ENCODE measurements at regions not wholly inside any gene's neighbourhood (a gene's known extent, or its start where the extent isn't known, plus 50 kb on each side); places are given as distances from the start of the nearest gene placed in this dataset.

DNA sequence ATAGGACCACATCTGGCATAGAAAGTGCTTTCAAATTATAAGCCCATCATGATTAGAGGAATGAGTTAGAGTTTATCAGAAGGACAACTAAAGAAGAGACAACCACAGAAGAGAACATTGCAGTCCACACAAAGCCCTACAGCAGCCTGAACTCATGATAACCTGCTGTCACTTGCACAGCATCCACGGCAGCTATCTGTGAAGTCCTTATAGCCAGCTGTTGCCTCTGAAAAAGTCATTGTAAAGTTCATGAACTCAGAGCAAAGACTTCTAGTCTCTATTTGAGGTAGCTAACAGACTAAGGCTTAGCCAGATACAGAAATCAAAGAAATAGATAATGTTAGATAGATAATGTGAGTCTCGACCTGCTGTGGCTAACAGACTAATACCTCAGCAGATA is 450.0 kb downstream of the KLF5 start:
- Histone ChIP-seq H3K27ac (ENCODE audit: low read depth in 1 of 3, low read length in 2 of 3) (no peak overlapping the region), H3K4me1 (ENCODE audit: control insufficient read depth in 3 of 3, insufficient read depth in 2 of 3, low read depth in 1 of 3, low read length in 2 of 3) (no peaks in the 10 kb centered on the region), H3K4me3 (ENCODE audit: low read depth in 1 of 3, low read length in 3 of 3) (no peak overlapping the region), H3K9me3 (ENCODE audit: control insufficient read depth in 2 of 2, insufficient read depth in 1 of 2, low read depth in 1 of 2, low read length in 1 of 2) (no peaks in the 10 kb centered on the region), H3K27me3 (ENCODE audit: control insufficient read depth in 3 of 3, insufficient read depth in 3 of 3, low read length in 3 of 3) (no peaks in the 10 kb centered on the region), H3K36me3 (ENCODE audit: control insufficient read depth in 3 of 3, insufficient read depth in 2 of 3, low read depth in 1 of 3, low read length in 3 of 3) (no peaks in the 10 kb centered on the region)
- FAIRE-seq (no peak), DNase-seq (no peak)
- WGBS, 3 donors: 71 to 88% (median 83%) methylated on average over 2 of the region's 2 CpGs

- no peaks in the 10 kb centered on the region for H3K36me3 ChIP-seq (ENCODE audit: control insufficient read depth in 3 of 3, insufficient read depth in 2 of 3, low read depth in 1 of 3, low read length in 3 of 3)
- no peak overlapping the region for H3K27ac ChIP-seq (ENCODE audit: low read depth in 1 of 3, low read length in 2 of 3)
- no peaks in the 10 kb centered on the region for H3K4me1 ChIP-seq (ENCODE audit: control insufficient read depth in 3 of 3, insufficient read depth in 2 of 3, low read depth in 1 of 3, low read length in 2 of 3)
- 73 to 98% (median 89%) methylated on average over 5 of the region's 5 CpGs for WGBS, 3 donors
- no peak for DNase-seq
- no peak overlapping the region for H3K4me3 ChIP-seq (ENCODE audit: low read depth in 1 of 3, low read length in 3 of 3)
- FAIRE-seq: no peak
- no peaks in the 10 kb centered on the region for H3K9me3 ChIP-seq (ENCODE audit: control insufficient read depth in 2 of 2, insufficient read depth in 1 of 2, low read depth in 1 of 2, low read length in 1 of 2)
- no peaks in the 10 kb centered on the region for H3K27me3 ChIP-seq (ENCODE audit: control insufficient read depth in 3 of 3, insufficient read depth in 3 of 3, low read length in 3 of 3)
These were observed 446.6 kb downstream of the KLF5 start for GRCh38 chr13:73505376-73505890.

DNA sequence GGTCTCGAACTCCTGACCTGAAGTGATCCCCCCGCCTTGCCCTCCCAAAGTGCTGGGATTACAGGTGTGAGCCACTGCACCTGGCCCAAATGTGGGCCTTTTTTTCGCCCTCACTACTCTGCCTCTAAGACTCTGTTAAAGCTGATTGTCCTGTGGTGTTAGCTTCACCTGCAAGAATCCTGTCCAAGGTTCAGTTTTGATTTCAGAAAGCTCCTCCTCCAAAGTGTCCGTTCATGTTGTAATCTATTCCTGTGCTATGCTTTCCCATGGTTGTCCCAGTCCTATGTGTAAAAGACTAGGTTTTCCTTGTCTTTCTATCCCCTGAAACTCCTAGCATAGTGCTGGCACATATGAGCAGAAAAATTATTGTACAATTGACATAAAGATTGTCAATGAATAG is 440.9 kb downstream of the KLF5 start:
- Histone ChIP-seq H3K27ac (ENCODE audit: low read depth in 1 of 3, low read length in 2 of 3) (peak overlapping the region in 1 of 3 donors; percentile 39), H3K9me3 (ENCODE audit: control insufficient read depth in 2 of 2, insufficient read depth in 1 of 2, low read depth in 1 of 2, low read length in 1 of 2) (no peaks in the 10 kb centered on the region), H3K4me3 (ENCODE audit: low read depth in 1 of 3, low read length in 3 of 3) (no peak overlapping the region), H3K4me1 (ENCODE audit: control insufficient read depth in 3 of 3, insufficient read depth in 2 of 3, low read depth in 1 of 3, low read length in 2 of 3) (no peaks in the 10 kb centered on the region), H3K36me3 (ENCODE audit: control insufficient read depth in 3 of 3, insufficient read depth in 2 of 3, low read depth in 1 of 3, low read length in 3 of 3) (no peaks in the 10 kb centered on the region), H3K27me3 (ENCODE audit: control insufficient read depth in 3 of 3, insufficient read depth in 3 of 3, low read length in 3 of 3) (no peaks in the 10 kb centered on the region)
- FAIRE-seq (no peak), DNase-seq (peak; percentile 75 to 76)
- WGBS, 3 donors: 51 to 77% (median 61%) methylated on average over 4 of the region's 4 CpGs

DNA sequence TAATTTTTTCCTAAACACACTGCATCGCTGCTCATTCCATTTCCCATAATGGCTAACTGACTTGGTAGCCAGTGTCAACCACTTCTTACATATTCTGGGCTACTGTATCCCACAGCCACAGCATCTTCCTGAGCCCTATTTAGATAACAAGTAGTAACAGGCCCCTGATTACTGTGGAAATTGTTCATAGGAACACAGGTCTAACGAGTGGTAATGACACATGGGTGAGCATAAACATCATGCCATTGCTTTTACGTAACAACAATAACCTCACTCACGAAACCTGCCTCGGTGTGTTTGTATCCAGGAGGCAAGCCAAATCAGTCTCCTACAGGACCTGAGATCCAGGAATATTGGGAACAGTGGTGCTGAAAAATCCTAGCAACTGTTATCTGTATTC is 438.6 kb downstream of the KLF5 start:
- FAIRE-seq: no peak
- no peaks in the 10 kb centered on the region for H3K4me1 ChIP-seq (ENCODE audit: control insufficient read depth in 3 of 3, insufficient read depth in 2 of 3, low read depth in 1 of 3, low read length in 2 of 3)
- H3K36me3 ChIP-seq (ENCODE audit: control insufficient read depth in 3 of 3, insufficient read depth in 2 of 3, low read depth in 1 of 3, low read length in 3 of 3): no peaks in the 10 kb centered on the region
- no peak overlapping the region for H3K4me3 ChIP-seq (ENCODE audit: low read depth in 1 of 3, low read length in 3 of 3)
- H3K9me3 ChIP-seq (ENCODE audit: control insufficient read depth in 2 of 2, insufficient read depth in 1 of 2, low read depth in 1 of 2, low read length in 1 of 2): no peaks in the 10 kb centered on the region
- WGBS, 3 donors: 89 to 95% (median 92%) methylated on average over 5 of the region's 5 CpGs
- H3K27ac ChIP-seq (ENCODE audit: low read depth in 1 of 3, low read length in 2 of 3): no peak overlapping the region
- H3K27me3 ChIP-seq (ENCODE audit: control insufficient read depth in 3 of 3, insufficient read depth in 3 of 3, low read length in 3 of 3): no peaks in the 10 kb centered on the region
- DNase-seq: no peak

DNA sequence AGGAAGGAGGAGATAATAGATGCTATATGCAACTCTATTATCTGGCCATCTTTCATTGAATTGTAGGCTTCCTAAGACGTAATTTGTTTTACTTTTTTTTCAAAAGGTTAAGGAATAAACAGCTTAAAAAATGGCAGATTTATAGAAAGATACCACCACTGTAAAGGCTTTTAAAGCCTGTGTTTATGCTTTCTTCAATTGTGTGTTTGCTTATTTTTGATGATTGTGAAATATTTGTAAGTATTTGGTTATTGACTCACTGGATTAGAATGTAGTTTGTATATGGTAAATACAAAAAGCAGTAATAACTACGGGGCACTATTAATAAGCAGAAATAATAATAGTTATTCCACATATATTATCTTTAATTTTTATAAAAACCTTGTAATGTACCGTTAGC is 437.9 kb downstream of the KLF5 start:
- Histone ChIP-seq H3K27ac (ENCODE audit: low read depth in 1 of 3, low read length in 2 of 3) (no peak overlapping the region), H3K4me3 (ENCODE audit: low read depth in 1 of 3, low read length in 3 of 3) (no peak overlapping the region), H3K36me3 (ENCODE audit: control insufficient read depth in 3 of 3, insufficient read depth in 2 of 3, low read depth in 1 of 3, low read length in 3 of 3) (no peaks in the 10 kb centered on the region), H3K4me1 (ENCODE audit: control insufficient read depth in 3 of 3, insufficient read depth in 2 of 3, low read depth in 1 of 3, low read length in 2 of 3) (no peaks in the 10 kb centered on the region), H3K9me3 (ENCODE audit: control insufficient read depth in 2 of 2, insufficient read depth in 1 of 2, low read depth in 1 of 2, low read length in 1 of 2) (no peaks in the 10 kb centered on the region), H3K27me3 (ENCODE audit: control insufficient read depth in 3 of 3, insufficient read depth in 3 of 3, low read length in 3 of 3) (no peaks in the 10 kb centered on the region)
- WGBS, 3 donors: 65 to 92% (median 77%) methylated on average over 3 of the region's 3 CpGs
- no peak for DNase-seq
- FAIRE-seq: no peak

- no peak for DNase-seq
- no peaks in the 10 kb centered on the region for H3K4me1 ChIP-seq (ENCODE audit: control insufficient read depth in 3 of 3, insufficient read depth in 2 of 3, low read depth in 1 of 3, low read length in 2 of 3)
- H3K27me3 ChIP-seq (ENCODE audit: control insufficient read depth in 3 of 3, insufficient read depth in 3 of 3, low read length in 3 of 3): no peaks in the 10 kb centered on the region
- no peak overlapping the region for H3K4me3 ChIP-seq (ENCODE audit: low read depth in 1 of 3, low read length in 3 of 3)
- no peak for FAIRE-seq
- no peak overlapping the region for H3K27ac ChIP-seq (ENCODE audit: low read depth in 1 of 3, low read length in 2 of 3)
- H3K9me3 ChIP-seq (ENCODE audit: control insufficient read depth in 2 of 2, insufficient read depth in 1 of 2, low read depth in 1 of 2, low read length in 1 of 2): peaks cover 0 to 8% of the 10 kb centered on the region in 2 donors
- H3K36me3 ChIP-seq (ENCODE audit: control insufficient read depth in 3 of 3, insufficient read depth in 2 of 3, low read depth in 1 of 3, low read length in 3 of 3): no peaks in the 10 kb centered on the region
- 65 to 83% (median 65%) methylated on average over 1 of the region's 1 CpG for WGBS, 3 donors
These were observed 434.0 kb downstream of the KLF5 start for GRCh38 chr13:73492811-73493210.

- WGBS, 3 donors: 79 to 100% (median 85%) methylated on average over 1 of the region's 1 CpG
- Histone ChIP-seq H3K4me1 (ENCODE audit: control insufficient read depth in 3 of 3, insufficient read depth in 2 of 3, low read depth in 1 of 3, low read length in 2 of 3) (no peaks in the 10 kb centered on the region), H3K36me3 (ENCODE audit: control insufficient read depth in 3 of 3, insufficient read depth in 2 of 3, low read depth in 1 of 3, low read length in 3 of 3) (no peaks in the 10 kb centered on the region), H3K4me3 (ENCODE audit: low read depth in 1 of 3, low read length in 3 of 3) (no peak overlapping the region), H3K9me3 (ENCODE audit: control insufficient read depth in 2 of 2, insufficient read depth in 1 of 2, low read depth in 1 of 2, low read length in 1 of 2) (no peaks in the 10 kb centered on the region), H3K27me3 (ENCODE audit: control insufficient read depth in 3 of 3, insufficient read depth in 3 of 3, low read length in 3 of 3) (no peaks in the 10 kb centered on the region), H3K27ac (ENCODE audit: low read depth in 1 of 3, low read length in 2 of 3) (no peak overlapping the region)
- FAIRE-seq: no peak
- peak in 1 of 2 donors; percentile 9 for DNase-seq
These were observed 423.8 kb downstream of the KLF5 start for GRCh38 chr13:73482556-73482955.

DNA sequence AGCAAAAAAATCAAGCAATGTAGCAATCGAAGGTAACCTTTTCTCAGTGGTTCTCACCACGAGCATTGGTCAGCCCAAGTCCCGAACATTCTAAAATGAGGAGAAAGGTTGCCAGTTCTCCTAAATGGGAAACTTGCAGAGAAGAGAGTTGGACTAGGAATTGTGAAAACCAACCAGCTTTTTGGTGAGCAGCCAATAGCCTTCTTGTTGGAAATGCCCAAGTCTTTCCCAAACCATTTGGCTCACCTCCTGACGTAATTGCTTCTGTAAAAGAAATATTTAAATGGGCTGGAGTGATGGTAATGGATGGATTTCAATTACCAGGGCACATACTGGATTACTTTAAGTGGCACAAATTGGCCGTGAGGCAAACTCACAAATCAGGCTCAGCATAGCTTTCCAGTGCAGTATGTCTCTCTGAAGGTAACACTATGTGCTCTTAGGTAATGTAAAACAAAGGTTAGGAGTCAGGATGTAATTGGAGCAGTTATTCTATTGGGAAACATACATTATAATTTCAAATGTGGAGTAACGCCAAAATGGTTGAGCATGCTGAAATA is 423.2 kb downstream of the KLF5 start:
- WGBS, 3 donors: 84 to 94% (median 89%) methylated on average over 6 of the region's 6 CpGs
- FAIRE-seq: no peak

More for the DNA sequence above, 423.2 kb downstream of the KLF5 start:
- Histone ChIP-seq H3K9me3 (ENCODE audit: control insufficient read depth in 2 of 2, insufficient read depth in 1 of 2, low read depth in 1 of 2, low read length in 1 of 2) (no peaks in the 10 kb centered on the region), H3K27ac (ENCODE audit: low read depth in 1 of 3, low read length in 2 of 3) (no peak overlapping the region), H3K36me3 (ENCODE audit: control insufficient read depth in 3 of 3, insufficient read depth in 2 of 3, low read depth in 1 of 3, low read length in 3 of 3) (no peaks in the 10 kb centered on the region), H3K4me3 (ENCODE audit: low read depth in 1 of 3, low read length in 3 of 3) (no peak overlapping the region), H3K4me1 (ENCODE audit: control insufficient read depth in 3 of 3, insufficient read depth in 2 of 3, low read depth in 1 of 3, low read length in 2 of 3) (no peaks in the 10 kb centered on the region), H3K27me3 (ENCODE audit: control insufficient read depth in 3 of 3, insufficient read depth in 3 of 3, low read length in 3 of 3) (no peaks in the 10 kb centered on the region)
- DNase-seq: no peak

All from small intestine (tissue), 7 donors.